SK-N-SH (cell line): ENCODE measurements at regions not wholly inside any gene's neighbourhood (a gene's known extent, or its start where the extent isn't known, plus 50 kb on each side); places are given as distances from the start of the nearest gene placed in this dataset.

Source experiments
- CTCF ChIA-PET: fragments of 300-600, 350-600 bp; formaldehyde crosslinking; extraction: SDS; loops from one replicate; lab custom pipeline; 2021; lab: Yijun Ruan, JAX
- POLR2A ChIA-PET: fragments of 350-600 bp; sonication (Branson Sonifier 250); formaldehyde crosslinking; extraction: SDS; loops from one replicate; lab custom pipeline; 2020; ENCODE audit warnings: antibody characterized with exemption, inconsistent platforms; lab: Yijun Ruan, JAX
- DNase-seq: peaks from one replicate; pipeline ENCODE4 v3.0.0; 2012
- H2AFZ ChIP-seq: fragments of 200-600 bp; sonication (generic); 2 replicates; pipeline ENCODE4 v1.8.1; 2016; ENCODE audit warnings: antibody characterized with exemption, mild to moderate bottlenecking, low read depth
- H3F3A ChIP-seq: fragments of 200-600 bp; sonication (generic); replicated peaks from 2 replicates; pipeline ENCODE3; 2016; ENCODE audit warnings: antibody characterized with exemption, mild to moderate bottlenecking; ENCODE audit not compliant: insufficient read depth
- H3K27ac ChIP-seq, 2 experiments: fragments of 200-500 bp in 1 of 2; fragments of 200-600 bp in 1 of 2; sonication (Bioruptor generic) in 1 of 2; sonication (generic), shearing (Covaris generic) in 1 of 2; 2 replicates each; pipeline versions ENCODE4 v1.5.1 to v1.6.1; 2014 to 2016; ENCODE audit warnings: low read depth in 2 of 2, inconsistent platforms in 1 of 2, low read length in 1 of 2, mild to moderate bottlenecking in 1 of 2, mixed read lengths in 1 of 2
- H3K27me3 ChIP-seq: fragments of 200-600 bp; sonication (generic), shearing (Covaris generic); 2 replicates; pipeline ENCODE4 v1.6.1; 2016; ENCODE audit warnings: mixed run types; ENCODE audit not compliant: insufficient read depth
- H3K36me3 ChIP-seq, 2 experiments: fragments of 200-500 bp in 1 of 2; fragments of 200-600 bp in 1 of 2; sonication (Bioruptor generic) in 1 of 2; sonication (generic) in 1 of 2; replicated peaks in 1 of 2; 2 replicates each; pipeline versions ENCODE3 to v1.5.1; 2014 to 2016; ENCODE audit warnings: low read length in 1 of 2, mild to moderate bottlenecking in 1 of 2; ENCODE audit not compliant: insufficient read depth in 2 of 2, control insufficient read depth in 1 of 2
- H3K4me1 ChIP-seq, 2 experiments: fragments of 200-500 bp in 1 of 2; fragments of 200-600 bp in 1 of 2; sonication (Bioruptor generic) in 1 of 2; sonication (generic), shearing (Covaris generic) in 1 of 2; 2 replicates each; pipeline versions ENCODE4 v1.5.1 to v1.6.1; 2014 to 2016; ENCODE audit warnings: low read depth in 1 of 2, low read length in 1 of 2, mixed run types in 1 of 2; ENCODE audit not compliant: insufficient read depth in 2 of 2, control insufficient read depth in 1 of 2
- H3K4me2 ChIP-seq: fragments of 200-600 bp; sonication (generic), shearing (Covaris generic); 2 replicates; pipeline ENCODE4 v1.6.1; 2017; ENCODE audit warnings: mixed run types
- H3K4me3 ChIP-seq, 2 experiments: fragments of 200-500 bp in 1 of 2; fragments of 200-600 bp in 1 of 2; sonication (Bioruptor generic) in 1 of 2; sonication (generic), shearing (Covaris generic) in 1 of 2; 2 replicates each; pipeline versions ENCODE4 v1.5.1 to v1.8.1; 2014 to 2016; ENCODE audit warnings: low read depth in 2 of 2, inconsistent platforms in 1 of 2, low read length in 1 of 2, mild to moderate bottlenecking in 1 of 2, mixed read lengths in 1 of 2, moderate library complexity in 1 of 2
- H3K79me2 ChIP-seq: fragments of 200-600 bp; sonication (generic); 2 replicates; pipeline ENCODE4 v1.8.1; 2017; ENCODE audit warnings: mild to moderate bottlenecking; ENCODE audit not compliant: insufficient read depth
- H3K9ac ChIP-seq: fragments of 200-600 bp; sonication (generic); 2 replicates; pipeline ENCODE4 v1.6.1; 2017; ENCODE audit warnings: mixed run types
- H3K9me2 ChIP-seq: fragments of 200-600 bp; sonication (generic); 2 replicates; pipeline ENCODE4 v1.6.1; 2017; ENCODE audit warnings: mixed run types
- H3K9me3 ChIP-seq: fragments of 200-600 bp; sonication (generic); 2 replicates; pipeline ENCODE4 v1.6.1; 2017; ENCODE audit warnings: mixed run types, mild to moderate bottlenecking, moderate library complexity
- H4K20me1 ChIP-seq: fragments of 200-600 bp; sonication (generic); 2 replicates; pipeline ENCODE4 v1.6.1; 2017; ENCODE audit warnings: mild to moderate bottlenecking, mixed run types; ENCODE audit not compliant: insufficient read depth
- CHD2 ChIP-seq: fragments of 150-350 bp; IDR thresholded peaks from 2 replicates; pipeline ENCODE4 v1.6.1; 2018; ENCODE audit warnings: low read length; ENCODE audit not compliant: partially characterized antibody
- EZH2phosphoT487 ChIP-seq: fragments of 200-600 bp; sonication (generic); IDR thresholded peaks from 2 replicates; pipeline ENCODE4 v1.6.1; 2017; ENCODE audit warnings: low read depth, mixed run types, mild to moderate bottlenecking, antibody characterized with exemption, moderate library complexity, borderline replicate concordance
- FOSL2 ChIP-seq: IDR thresholded peaks from 2 replicates; pipeline ENCODE4 v1.4.0; 2012; ENCODE audit warnings: low read depth, mild to moderate bottlenecking, moderate library complexity, borderline replicate concordance
- FOXM1 ChIP-seq: IDR thresholded peaks from 2 replicates; pipeline ENCODE4 v1.4.0; 2012; ENCODE audit warnings: low read depth, mild to moderate bottlenecking
- GATA2 ChIP-seq: sonication (generic); formaldehyde crosslinking; IDR thresholded peaks from 2 replicates; pipeline ENCODE4 v1.5.0; 2020; ENCODE audit warnings: mild to moderate bottlenecking, missing genetic modification reagents
- IRF3 ChIP-seq: fragments of 150-350 bp; IDR thresholded peaks from 2 replicates; pipeline ENCODE4 v1.6.1; 2016; ENCODE audit warnings: mild to moderate bottlenecking, low read depth, low read length
- MEF2A ChIP-seq: IDR thresholded peaks from 2 replicates; pipeline ENCODE4 v1.4.0; 2012; ENCODE audit warnings: low read depth, borderline replicate concordance
- NFIC ChIP-seq: IDR thresholded peaks from 2 replicates; pipeline ENCODE4 v1.4.0; 2012; ENCODE audit warnings: borderline replicate concordance
- NRF1 ChIP-seq: IDR thresholded peaks from 2 replicates; pipeline ENCODE4 v1.6.1; 2012; ENCODE audit warnings: low read depth, mild to moderate bottlenecking, low read length
- RCOR1 ChIP-seq: fragments of 150-350 bp; IDR thresholded peaks from 2 replicates; pipeline ENCODE4 v1.6.1; 2017; ENCODE audit warnings: antibody characterized with exemption, low read length
- REST ChIP-seq: IDR thresholded peaks from 2 replicates; pipeline ENCODE4 v1.6.1; 2012; ENCODE audit warnings: mild to moderate bottlenecking, low read depth, low read length, moderate library complexity
- SIN3A ChIP-seq: IDR thresholded peaks from 2 replicates; pipeline ENCODE4 v1.6.1; 2012; ENCODE audit warnings: low read depth, mild to moderate bottlenecking, low read length, moderate library complexity, borderline replicate concordance
- SMC3 ChIP-seq: IDR thresholded peaks from 2 replicates; pipeline ENCODE4 v1.6.1; 2012; ENCODE audit warnings: low read depth, low read length, improper control_type of control experiment
- TCF12 ChIP-seq: IDR thresholded peaks from 2 replicates; pipeline ENCODE4 v1.4.0; 2012
- TEAD4 ChIP-seq: IDR thresholded peaks from 2 replicates; pipeline ENCODE4 v1.4.0; 2012; ENCODE audit warnings: mild to moderate bottlenecking, borderline replicate concordance; ENCODE audit not compliant: insufficient read depth
- WGBS: methylation state at CpG from one replicate; pipeline ENCODE4 v1.1.6; 2017; ENCODE audit warnings: low lambda C conversion rate; 5-methylcytosine and 5-hydroxymethylcytosine counted together
- TF ChIP-seq, protein P1 (sequence below): fragments of 150-350 bp; IDR thresholded peaks from 2 replicates; pipeline ENCODE4 v1.6.1; 2017; ENCODE audit warnings: antibody characterized with exemption, low read length, low read depth, borderline replicate concordance
- TF ChIP-seq, protein P2 (sequence below): IDR thresholded peaks from 2 replicates; pipeline ENCODE4 v1.4.0; 2012; ENCODE audit warnings: low read depth, borderline replicate concordance
- TF ChIP-seq, protein P3 (sequence below): IDR thresholded peaks from 2 replicates; pipeline ENCODE4 v1.4.0; 2012; ENCODE audit warnings: low read depth
- TF ChIP-seq, protein P4 (sequence below): fragments of 200-600 bp; sonication (generic); IDR thresholded peaks from 2 replicates; pipeline ENCODE4 v1.6.1; 2017; ENCODE audit warnings: antibody characterized with exemption, mild to moderate bottlenecking, moderate library complexity

- no peak for DNase-seq
- H2AFZ ChIP-seq: no peak overlapping the region
- POLR2A ChIA-PET: no interaction called here
- no peaks in the 10 kb centered on the region for H3K9me2 ChIP-seq
- H3K4me3 ChIP-seq: no peak overlapping the region
- CTCF ChIA-PET: no interaction called here
- no peaks in the 10 kb centered on the region for H3F3A ChIP-seq
- TF ChIP-seq GATA2 (no peak), RCOR1 (no peak), CHD2 (no peak), NRF1 (no peak), REST (no peak), SMC3 (no peak), FOSL2 (no peak), TCF12 (no peak), MEF2A (no peak), FOXM1 (no peak)
- TF ChIP-seq, protein P1, sequence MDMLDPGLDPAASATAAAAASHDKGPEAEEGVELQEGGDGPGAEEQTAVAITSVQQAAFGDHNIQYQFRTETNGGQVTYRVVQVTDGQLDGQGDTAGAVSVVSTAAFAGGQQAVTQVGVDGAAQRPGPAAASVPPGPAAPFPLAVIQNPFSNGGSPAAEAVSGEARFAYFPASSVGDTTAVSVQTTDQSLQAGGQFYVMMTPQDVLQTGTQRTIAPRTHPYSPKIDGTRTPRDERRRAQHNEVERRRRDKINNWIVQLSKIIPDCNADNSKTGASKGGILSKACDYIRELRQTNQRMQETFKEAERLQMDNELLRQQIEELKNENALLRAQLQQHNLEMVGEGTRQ: no peak
- TF ChIP-seq, protein P2, sequence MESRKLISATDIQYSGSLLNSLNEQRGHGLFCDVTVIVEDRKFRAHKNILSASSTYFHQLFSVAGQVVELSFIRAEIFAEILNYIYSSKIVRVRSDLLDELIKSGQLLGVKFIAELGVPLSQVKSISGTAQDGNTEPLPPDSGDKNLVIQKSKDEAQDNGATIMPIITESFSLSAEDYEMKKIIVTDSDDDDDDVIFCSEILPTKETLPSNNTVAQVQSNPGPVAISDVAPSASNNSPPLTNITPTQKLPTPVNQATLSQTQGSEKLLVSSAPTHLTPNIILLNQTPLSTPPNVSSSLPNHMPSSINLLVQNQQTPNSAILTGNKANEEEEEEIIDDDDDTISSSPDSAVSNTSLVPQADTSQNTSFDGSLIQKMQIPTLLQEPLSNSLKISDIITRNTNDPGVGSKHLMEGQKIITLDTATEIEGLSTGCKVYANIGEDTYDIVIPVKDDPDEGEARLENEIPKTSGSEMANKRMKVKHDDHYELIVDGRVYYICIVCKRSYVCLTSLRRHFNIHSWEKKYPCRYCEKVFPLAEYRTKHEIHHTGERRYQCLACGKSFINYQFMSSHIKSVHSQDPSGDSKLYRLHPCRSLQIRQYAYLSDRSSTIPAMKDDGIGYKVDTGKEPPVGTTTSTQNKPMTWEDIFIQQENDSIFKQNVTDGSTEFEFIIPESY: no peak
- H3K9ac ChIP-seq: no peak overlapping the region
- no peaks in the 10 kb centered on the region for H3K79me2 ChIP-seq
- no peaks in the 10 kb centered on the region for H3K9me3 ChIP-seq
- H3K36me3 ChIP-seq: no peaks in the 10 kb centered on the region
- no peak overlapping the region for H3K4me2 ChIP-seq
- H3K4me1 ChIP-seq: no peaks in the 10 kb centered on the region
- WGBS: 33% methylated on average over 5 of the region's 6 CpGs
- no peaks in the 10 kb centered on the region for H4K20me1 ChIP-seq
- no peak overlapping the region for H3K27ac ChIP-seq
- H3K27me3 ChIP-seq: no peaks in the 10 kb centered on the region
Observed at GRCh38 chr6:66362888-66363287, 655.9 kb upstream of the EYS start.

DNA sequence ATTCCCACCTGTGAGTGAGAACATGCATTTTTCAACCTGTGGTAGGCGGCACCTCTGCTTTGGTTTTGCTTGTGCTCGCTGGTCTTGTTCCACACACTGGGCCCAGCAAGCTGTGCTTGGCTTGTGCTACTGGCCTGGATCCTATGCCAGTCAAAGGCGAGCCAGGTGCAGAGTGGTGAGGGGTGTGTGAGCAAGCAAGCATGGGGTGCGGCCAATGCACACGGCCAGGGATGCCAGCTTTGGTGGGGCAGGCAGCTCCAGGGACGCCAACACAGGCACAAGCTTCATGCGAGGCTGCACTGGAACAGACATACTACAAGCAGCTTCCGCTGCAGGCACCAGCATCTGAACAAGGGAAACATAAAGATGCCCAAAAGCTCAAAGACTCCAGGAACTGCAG lies 654.9 kb upstream of the EYS start:
- WGBS: 69% methylated on average over 7 of the region's 8 CpGs
- Histone ChIP-seq H3K27me3 (no peaks in the 10 kb centered on the region), H3K9ac (no peak overlapping the region), H3F3A (no peaks in the 10 kb centered on the region), H3K79me2 (no peaks in the 10 kb centered on the region), H2AFZ (no peak overlapping the region), H3K4me2 (no peak overlapping the region), H3K27ac (no peak overlapping the region), H4K20me1 (no peaks in the 10 kb centered on the region), H3K9me3 (no peaks in the 10 kb centered on the region), H3K9me2 (no peaks in the 10 kb centered on the region), H3K4me1 (no peaks in the 10 kb centered on the region), H3K4me3 (no peak overlapping the region), H3K36me3 (no peaks in the 10 kb centered on the region)
- CTCF ChIA-PET: no interaction called here
- DNase-seq: no peak
- TF ChIP-seq FOSL2 (no peak), TEAD4 (no peak), SIN3A (no peak), EZH2phosphoT487 (no peak), NFIC (no peak), TCF12 (no peak), IRF3 (no peak)
- TF ChIP-seq, protein P3, sequence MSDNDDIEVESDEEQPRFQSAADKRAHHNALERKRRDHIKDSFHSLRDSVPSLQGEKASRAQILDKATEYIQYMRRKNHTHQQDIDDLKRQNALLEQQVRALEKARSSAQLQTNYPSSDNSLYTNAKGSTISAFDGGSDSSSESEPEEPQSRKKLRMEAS: no peak
- TF ChIP-seq, protein P4, sequence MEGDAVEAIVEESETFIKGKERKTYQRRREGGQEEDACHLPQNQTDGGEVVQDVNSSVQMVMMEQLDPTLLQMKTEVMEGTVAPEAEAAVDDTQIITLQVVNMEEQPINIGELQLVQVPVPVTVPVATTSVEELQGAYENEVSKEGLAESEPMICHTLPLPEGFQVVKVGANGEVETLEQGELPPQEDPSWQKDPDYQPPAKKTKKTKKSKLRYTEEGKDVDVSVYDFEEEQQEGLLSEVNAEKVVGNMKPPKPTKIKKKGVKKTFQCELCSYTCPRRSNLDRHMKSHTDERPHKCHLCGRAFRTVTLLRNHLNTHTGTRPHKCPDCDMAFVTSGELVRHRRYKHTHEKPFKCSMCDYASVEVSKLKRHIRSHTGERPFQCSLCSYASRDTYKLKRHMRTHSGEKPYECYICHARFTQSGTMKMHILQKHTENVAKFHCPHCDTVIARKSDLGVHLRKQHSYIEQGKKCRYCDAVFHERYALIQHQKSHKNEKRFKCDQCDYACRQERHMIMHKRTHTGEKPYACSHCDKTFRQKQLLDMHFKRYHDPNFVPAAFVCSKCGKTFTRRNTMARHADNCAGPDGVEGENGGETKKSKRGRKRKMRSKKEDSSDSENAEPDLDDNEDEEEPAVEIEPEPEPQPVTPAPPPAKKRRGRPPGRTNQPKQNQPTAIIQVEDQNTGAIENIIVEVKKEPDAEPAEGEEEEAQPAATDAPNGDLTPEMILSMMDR: no peak
- POLR2A ChIA-PET: no interaction called here
